ENCODE measurements at regions not wholly inside any gene's neighbourhood (a gene's known extent, or its start where the extent isn't known, plus 50 kb on each side); places are given as distances from the start of the nearest gene placed in this dataset.

DNA sequence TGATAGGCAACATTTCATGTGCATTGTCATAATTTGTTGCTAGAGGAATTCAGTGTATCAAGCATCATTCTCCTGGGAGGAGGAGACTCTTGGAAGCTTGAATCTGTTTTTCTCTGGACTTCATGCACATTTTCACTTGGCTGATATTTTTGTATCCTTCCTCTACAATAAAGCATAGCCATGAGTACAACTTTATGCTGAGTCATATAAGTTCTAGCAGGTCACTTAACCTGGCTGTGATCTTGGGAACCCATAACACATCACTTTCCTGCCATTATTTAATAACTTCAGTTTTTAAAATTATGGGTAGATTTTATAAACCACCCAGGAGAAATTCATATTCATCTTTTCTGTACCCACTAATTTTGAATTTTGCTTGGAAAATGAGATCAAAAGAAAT is 203.0 kb upstream of the CD96 start:
- ChIA-PET CTCF (ENCODE audit: low intra/inter-chr PET ratio) (no interaction called here), POLR2A (no interaction called here)
- no peaks in the 10 kb centered on the region for H3K79me2 ChIP-seq (ENCODE audit: control insufficient read depth, insufficient read depth, low read length)
- FAIRE-seq (no peak), DNase-seq (ENCODE audit: extremely low read depth in 1 of 4, low spot score in 3 of 4) (no peak), ATAC-seq (no peak)
- no peaks in the 10 kb centered on the region for H3K27me3 ChIP-seq (ENCODE audit: control insufficient read depth in 2 of 2, insufficient read depth in 2 of 2, low read length in 2 of 2)
- H3K4me2 ChIP-seq (ENCODE audit: insufficient read depth, low read length): no peak overlapping the region
- H3K9me3 ChIP-seq (replicated peaks; ENCODE audit: control insufficient read depth, insufficient read depth, low read depth, low read length): no peaks in the 10 kb centered on the region
- H3K9ac ChIP-seq (ENCODE audit: insufficient read depth in 1 of 2, low read depth in 2 of 2, low read length in 2 of 2): no peak overlapping the region
- no peaks in the 10 kb centered on the region for H3K9me1 ChIP-seq (ENCODE audit: control insufficient read depth, insufficient read depth, low read length)
- in situ Hi-C loops (cut with MboI) (no loop called here), intact Hi-C loops (cut with micrococcal nuclease) (no loop called here)
- no peaks in the 10 kb centered on the region for H3K4me1 ChIP-seq (replicated peaks in 1 of 2; ENCODE audit: control insufficient read depth in 2 of 2, insufficient read depth in 2 of 2, low read length in 2 of 2)
- H3K27ac ChIP-seq (ENCODE audit: extremely low read depth, low read depth, low read length): no peak overlapping the region
- no peaks in the 10 kb centered on the region for H3K36me3 ChIP-seq (ENCODE audit: control insufficient read depth, insufficient read depth, low read length)
- no peak overlapping the region for H2AFZ ChIP-seq (ENCODE audit: low read depth, low read length)
- no TSS peak for BruUV-seq (replicated peaks)
- H3K4me3 ChIP-seq: no peak overlapping the region
- H4K20me1 ChIP-seq (replicated peaks; ENCODE audit: control insufficient read depth, insufficient read depth, low read length): no peaks in the 10 kb centered on the region
- TF ChIP-seq, protein P1, sequence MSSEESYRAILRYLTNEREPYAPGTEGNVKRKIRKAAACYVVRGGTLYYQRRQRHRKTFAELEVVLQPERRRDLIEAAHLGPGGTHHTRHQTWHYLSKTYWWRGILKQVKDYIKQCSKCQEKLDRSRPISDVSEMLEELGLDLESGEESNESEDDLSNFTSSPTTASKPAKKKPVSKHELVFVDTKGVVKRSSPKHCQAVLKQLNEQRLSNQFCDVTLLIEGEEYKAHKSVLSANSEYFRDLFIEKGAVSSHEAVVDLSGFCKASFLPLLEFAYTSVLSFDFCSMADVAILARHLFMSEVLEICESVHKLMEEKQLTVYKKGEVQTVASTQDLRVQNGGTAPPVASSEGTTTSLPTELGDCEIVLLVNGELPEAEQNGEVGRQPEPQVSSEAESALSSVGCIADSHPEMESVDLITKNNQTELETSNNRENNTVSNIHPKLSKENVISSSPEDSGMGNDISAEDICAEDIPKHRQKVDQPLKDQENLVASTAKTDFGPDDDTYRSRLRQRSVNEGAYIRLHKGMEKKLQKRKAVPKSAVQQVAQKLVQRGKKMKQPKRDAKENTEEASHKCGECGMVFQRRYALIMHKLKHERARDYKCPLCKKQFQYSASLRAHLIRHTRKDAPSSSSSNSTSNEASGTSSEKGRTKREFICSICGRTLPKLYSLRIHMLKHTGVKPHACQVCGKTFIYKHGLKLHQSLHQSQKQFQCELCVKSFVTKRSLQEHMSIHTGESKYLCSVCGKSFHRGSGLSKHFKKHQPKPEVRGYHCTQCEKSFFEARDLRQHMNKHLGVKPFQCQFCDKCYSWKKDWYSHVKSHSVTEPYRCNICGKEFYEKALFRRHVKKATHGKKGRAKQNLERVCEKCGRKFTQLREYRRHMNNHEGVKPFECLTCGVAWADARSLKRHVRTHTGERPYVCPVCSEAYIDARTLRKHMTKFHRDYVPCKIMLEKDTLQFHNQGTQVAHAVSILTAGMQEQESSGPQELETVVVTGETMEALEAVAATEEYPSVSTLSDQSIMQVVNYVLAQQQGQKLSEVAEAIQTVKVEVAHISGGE (CRISPR knock-in tag; IDR thresholded peaks at IDR 0.05): no peak
- TF ChIP-seq MAFG (tag; conservative IDR thresholded peaks at IDR 0.05): peak; percentile 28; the same call in 1 of the 2 replicates

- no TSS peak for BruUV-seq (replicated peaks)
- intact Hi-C loops (cut with micrococcal nuclease): no loop called here
Observed at GRCh38 chr3:111351334-111351733, 190.7 kb upstream of the CD96 start.

More at GRCh38 chr3:111351334-111351733, 190.7 kb upstream of the CD96 start:
- POLR2A ChIA-PET: no interaction called here
- ATAC-seq (no peak), DNase-seq (ENCODE audit: extremely low read depth in 1 of 4, low spot score in 3 of 4) (no peak), FAIRE-seq (no peak)
- CTCF ChIA-PET (ENCODE audit: low intra/inter-chr PET ratio): no interaction called here
- Histone ChIP-seq H3K4me2 (ENCODE audit: insufficient read depth, low read length) (no peak overlapping the region), H3K27me3 (ENCODE audit: control insufficient read depth in 2 of 2, insufficient read depth in 2 of 2, low read length in 2 of 2) (no peaks in the 10 kb centered on the region), H3K4me1 (replicated peaks in 1 of 2; ENCODE audit: control insufficient read depth in 2 of 2, insufficient read depth in 2 of 2, low read length in 2 of 2) (no peaks in the 10 kb centered on the region), H3K9me3 (replicated peaks; ENCODE audit: control insufficient read depth, insufficient read depth, low read depth, low read length) (no peaks in the 10 kb centered on the region), H3K4me3 (no peak overlapping the region), H4K20me1 (replicated peaks; ENCODE audit: control insufficient read depth, insufficient read depth, low read length) (no peaks in the 10 kb centered on the region), H3K9me1 (ENCODE audit: control insufficient read depth, insufficient read depth, low read length) (no peaks in the 10 kb centered on the region), H3K27ac (ENCODE audit: extremely low read depth, low read depth, low read length) (no peak overlapping the region), H3K9ac (ENCODE audit: insufficient read depth in 1 of 2, low read depth in 2 of 2, low read length in 2 of 2) (no peak overlapping the region), H2AFZ (ENCODE audit: low read depth, low read length) (no peak overlapping the region), H3K79me2 (ENCODE audit: control insufficient read depth, insufficient read depth, low read length) (no peaks in the 10 kb centered on the region), H3K36me3 (ENCODE audit: control insufficient read depth, insufficient read depth, low read length) (no peaks in the 10 kb centered on the region)
- WGBS (ENCODE audit: insufficient coverage, low coverage, missing lambda C conversion rate): 14% methylated on average over 1 of the region's 1 CpG
- in situ Hi-C loops (cut with MboI): no loop called here
- no peak for TF ChIP-seq PML (IDR thresholded peaks at IDR 0.05; ENCODE audit: low read length)
- no peak for TF ChIP-seq NCOA4 (IDR thresholded peaks at IDR 0.05; ENCODE audit: partially characterized antibody)
- TF ChIP-seq HDAC1 (IDR thresholded peaks at IDR 0.05): no peak
- no peak for TF ChIP-seq ZNF699 (CRISPR knock-in tag; IDR thresholded peaks at IDR 0.05; ENCODE audit: insufficient replicate concordance)
- TF ChIP-seq, protein P2, sequence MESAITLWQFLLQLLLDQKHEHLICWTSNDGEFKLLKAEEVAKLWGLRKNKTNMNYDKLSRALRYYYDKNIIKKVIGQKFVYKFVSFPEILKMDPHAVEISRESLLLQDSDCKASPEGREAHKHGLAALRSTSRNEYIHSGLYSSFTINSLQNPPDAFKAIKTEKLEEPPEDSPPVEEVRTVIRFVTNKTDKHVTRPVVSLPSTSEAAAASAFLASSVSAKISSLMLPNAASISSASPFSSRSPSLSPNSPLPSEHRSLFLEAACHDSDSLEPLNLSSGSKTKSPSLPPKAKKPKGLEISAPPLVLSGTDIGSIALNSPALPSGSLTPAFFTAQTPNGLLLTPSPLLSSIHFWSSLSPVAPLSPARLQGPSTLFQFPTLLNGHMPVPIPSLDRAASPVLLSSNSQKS (CRISPR knock-in tag; IDR thresholded peaks at IDR 0.05): no peak
